ENCODE measurements at regions not wholly inside any gene's neighbourhood (a gene's known extent, or its start where the extent isn't known, plus 50 kb on each side); places are given as distances from the start of the nearest gene placed in this dataset.

GRCh38 chr1:235027862-235028250 lies 100.8 kb downstream of the TOMM20 start:
- TF ChIP-seq NFIC (IDR thresholded peaks at IDR 0.05), result no peak
- TF ChIP-seq ZBTB7A (IDR thresholded peaks at IDR 0.05; ENCODE audit: low read depth), result no peak
- TF ChIP-seq REST (IDR thresholded peaks at IDR 0.05; ENCODE audit: low read depth), result no peak
- TF ChIP-seq, protein P1, sequence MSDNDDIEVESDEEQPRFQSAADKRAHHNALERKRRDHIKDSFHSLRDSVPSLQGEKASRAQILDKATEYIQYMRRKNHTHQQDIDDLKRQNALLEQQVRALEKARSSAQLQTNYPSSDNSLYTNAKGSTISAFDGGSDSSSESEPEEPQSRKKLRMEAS (IDR thresholded peaks at IDR 0.05), result no peak
- TF ChIP-seq RAD21 (IDR thresholded peaks at IDR 0.05; ENCODE audit: low read depth), result no peak
- no peak for TF ChIP-seq EP300 (IDR thresholded peaks at IDR 0.05; ENCODE audit: borderline replicate concordance)
- TF ChIP-seq YY1 (IDR thresholded peaks at IDR 0.05; ENCODE audit: low read depth), result no peak
- no peak for TF ChIP-seq CREB1 (IDR thresholded peaks at IDR 0.05; ENCODE audit: low read depth)
- TF ChIP-seq TAF1 (IDR thresholded peaks at IDR 0.05; ENCODE audit: low read depth), result no peak
